ENCODE measurements at regions not wholly inside any gene's neighbourhood (a gene's known extent, or its start where the extent isn't known, plus 50 kb on each side); places are given as distances from the start of the nearest gene placed in this dataset.

DNA sequence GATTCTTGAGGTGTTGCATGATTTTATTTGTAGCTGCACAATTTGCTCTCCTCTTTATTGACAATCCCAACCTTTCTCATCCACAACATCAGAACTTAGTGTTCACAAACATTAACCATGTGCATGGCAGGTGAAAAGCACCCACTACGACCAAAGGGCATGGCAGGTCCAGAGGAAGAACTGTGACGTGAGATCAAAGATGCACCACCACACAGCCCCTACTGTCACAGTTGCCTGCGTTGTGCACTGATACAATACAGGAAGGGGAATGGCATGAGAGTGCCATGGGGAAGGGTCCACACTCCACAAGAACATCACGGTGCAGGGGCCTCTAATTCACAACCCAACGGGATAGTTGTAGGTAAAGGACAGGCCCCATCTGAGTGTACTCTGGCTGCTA is 217.1 kb upstream of the PFKP start:
- no peak for DNase-seq

DNA sequence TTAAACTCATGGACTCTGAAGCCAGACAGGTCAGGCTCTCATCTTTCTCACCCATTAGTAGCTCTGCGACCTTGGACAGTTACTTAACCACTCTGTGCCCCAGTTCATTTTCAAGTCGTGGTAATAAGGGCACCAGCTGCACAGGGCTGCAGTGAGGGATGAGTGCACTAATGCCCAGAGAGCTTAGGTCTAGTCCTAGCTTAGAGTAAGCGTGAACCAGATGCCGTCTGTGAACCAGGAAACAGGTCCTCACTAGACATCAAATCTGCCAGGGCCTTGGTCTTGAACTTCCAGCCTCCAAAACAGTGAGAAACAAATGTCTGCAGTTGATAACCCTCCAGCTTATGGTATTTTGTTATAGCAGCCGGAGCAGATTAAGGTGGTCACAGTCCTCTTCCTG is 222.4 kb upstream of the PFKP start:
- DNase-seq: no peak

DNA sequence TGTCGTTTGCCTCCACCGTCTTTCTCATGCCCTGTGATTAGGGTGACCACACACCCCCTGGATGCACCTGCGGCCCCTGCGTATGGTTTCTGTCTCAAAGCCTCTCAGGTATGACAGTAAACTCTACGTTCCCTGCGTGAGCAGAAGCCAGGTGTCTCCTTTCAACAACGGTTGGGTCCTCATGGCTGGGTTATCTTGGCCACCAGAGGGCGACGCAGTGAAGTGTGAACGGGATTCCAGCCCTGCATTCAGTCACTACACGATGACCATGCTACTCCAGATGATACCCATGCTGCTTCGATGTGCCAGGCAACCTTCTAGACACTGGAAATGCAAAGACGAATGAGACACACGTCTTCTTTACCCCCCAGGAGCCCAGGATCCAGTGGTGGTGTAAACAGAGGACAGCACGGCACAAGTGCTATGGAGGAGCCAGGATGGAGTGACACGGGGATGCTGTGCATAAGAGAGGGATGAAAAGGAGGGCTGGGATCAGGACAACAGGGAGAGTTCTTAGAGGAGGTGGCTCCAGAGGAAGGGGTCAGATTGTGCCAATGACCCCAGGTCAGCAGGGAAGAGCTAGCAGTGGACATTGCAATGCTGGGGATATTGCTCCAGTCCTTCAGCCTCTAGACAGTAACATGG is 228.1 kb upstream of the PFKP start:
- no peak for DNase-seq

GRCh38 chr10:2837674-2838073 is 229.7 kb upstream of the PFKP start:
- no peak for DNase-seq

DNA sequence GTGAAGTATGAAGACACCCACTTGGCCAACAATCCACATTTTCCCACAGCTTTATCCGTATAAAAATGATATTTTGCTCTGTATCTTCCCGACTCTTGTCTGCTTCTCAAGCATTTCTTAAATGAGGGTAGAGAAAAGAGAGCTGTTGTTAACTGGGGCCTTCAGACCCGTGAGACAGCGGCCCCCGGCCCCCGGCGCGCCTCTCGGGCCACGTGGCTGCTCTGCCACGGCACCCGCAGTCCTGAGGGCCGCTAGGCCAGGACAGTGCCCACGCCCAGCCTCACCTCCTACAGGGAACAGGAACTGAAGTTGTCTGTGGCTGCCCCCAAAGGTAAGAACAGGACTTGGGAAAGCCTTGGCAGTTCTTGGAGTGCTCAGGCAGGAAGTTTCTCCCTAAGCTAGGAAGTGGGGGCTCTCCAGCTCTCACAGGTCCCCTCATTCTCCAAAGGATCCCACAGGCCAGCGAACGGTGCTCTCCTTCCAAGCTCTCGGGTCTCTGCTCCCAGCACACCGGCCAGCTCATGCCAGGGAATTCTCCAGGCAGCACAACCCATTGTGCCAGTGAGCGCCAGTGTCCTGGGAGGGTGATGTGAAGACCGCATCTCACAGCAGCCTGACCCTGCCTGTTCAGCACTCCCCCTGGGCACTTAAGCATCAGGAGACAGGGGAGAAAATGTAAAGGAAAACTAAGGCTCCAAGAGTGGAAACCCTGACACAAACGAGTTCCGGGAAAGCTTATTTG is 230.3 kb upstream of the PFKP start:
- no peak for DNase-seq

DNA sequence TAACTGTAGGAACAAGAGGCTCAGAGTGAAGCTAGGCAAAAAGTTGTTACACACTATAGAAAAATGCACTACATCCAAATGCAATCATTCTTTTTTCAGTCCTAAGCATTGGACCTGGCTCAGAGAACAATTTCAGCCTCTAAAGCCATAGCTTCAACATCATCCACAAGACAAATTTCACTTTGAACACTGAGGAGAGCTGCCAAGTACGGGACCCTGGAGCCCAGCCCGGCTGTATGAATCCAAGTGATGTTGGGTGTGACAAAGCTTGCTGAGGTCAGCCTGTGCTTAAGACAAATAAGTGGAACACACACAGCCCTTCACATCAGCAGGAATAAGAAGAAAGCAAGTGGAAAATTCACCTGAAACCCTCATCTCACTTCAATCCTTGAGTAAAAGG is 233.1 kb upstream of the PFKP start:
- DNase-seq: no peak

- DNase-seq: no peak
Measured at GRCh38 chr10:2831509-2831908, 235.8 kb upstream of the PFKP start.

DNA sequence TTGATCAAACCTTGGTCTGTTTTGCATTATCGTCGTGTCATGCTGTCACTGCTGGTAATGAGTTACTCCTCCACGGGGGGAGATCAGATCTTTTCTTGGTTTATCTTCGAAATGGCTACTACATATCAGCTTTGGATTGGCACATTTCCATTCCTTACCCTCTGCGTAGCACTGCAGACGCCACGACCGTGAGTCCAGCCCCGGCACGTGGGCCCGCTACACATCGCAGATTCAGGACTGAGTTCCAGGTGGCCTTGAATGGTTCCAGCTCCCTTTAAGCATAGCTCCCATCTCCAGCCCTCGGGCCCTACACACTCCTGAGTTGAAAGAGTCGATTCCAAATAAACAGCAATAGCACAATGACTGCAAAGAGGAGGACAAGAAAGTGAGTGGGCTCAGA is 238.6 kb upstream of the PFKP start:
- DNase-seq: no peak

DNA sequence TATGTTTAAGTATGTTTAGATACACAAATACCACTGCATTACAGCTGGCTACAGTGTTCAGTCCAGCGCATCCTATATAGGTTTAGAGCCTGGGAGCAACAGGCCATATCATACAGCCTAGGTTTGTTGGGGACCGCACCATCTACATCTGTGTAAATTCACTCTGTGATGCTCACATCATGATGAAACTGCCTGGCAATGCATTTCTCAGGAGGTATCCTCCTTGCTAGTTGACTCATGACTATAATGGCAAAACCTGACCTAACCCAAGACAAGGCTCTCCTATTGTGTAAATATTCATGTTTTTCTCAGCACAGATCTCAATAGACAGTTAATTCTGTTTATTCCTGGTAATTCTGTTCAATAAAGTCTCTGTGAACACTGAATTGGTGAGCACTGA is 240.7 kb upstream of the PFKP start:
- no peak for DNase-seq

DNA sequence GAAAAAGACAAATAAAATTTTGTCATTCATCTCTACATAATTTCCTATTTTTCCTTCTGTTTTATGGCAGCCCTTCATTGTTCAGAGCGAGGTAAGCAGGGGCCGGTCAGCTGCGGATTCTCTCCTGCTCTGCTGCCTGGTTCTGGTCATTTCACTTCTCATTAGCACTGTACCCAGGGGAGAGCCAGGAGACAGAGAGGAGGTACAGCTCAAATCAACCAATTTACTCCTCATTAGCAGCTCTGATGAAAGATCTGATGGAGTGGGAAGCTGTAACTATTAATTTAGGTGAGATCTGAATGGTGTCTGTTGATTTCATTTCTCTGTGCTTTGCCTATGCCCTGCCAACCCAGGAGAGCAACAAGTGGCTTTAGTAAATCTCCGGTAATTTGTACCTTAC is 241.5 kb upstream of the PFKP start:
- DNase-seq: no peak

DNA sequence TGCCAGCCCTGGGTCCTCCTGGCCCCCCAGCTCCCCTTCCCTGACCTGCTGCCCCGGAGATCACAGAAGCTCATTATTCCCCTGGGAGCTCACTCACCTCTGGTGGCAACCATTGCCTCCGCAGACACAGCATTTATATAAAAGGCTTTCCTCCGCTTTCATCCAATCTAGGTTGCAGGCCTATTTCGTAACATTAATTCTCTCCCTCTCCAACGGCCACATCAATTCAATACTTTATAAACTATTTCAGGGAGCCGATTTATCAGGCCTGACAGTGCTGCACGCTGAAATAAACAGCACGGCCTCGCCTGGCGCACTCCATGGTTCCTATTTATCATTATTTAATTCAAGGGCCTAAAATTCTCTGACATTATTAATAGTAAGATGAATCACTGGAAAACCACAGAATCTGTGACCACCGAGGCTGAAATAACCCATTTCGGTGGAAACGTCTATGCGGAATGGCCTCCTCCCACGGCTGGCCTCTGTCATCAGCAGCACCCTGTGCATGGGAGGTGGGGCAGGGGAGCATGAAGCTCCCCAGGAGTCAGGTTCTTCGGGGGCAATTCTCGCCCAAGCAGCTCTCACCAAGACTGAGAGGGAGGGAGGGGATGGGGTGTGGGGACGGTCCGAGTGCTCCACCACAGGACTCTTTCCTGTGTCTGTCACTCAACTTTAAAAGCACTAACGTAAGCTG is 249.3 kb upstream of the PFKP start:
- DNase-seq: no peak

DNA sequence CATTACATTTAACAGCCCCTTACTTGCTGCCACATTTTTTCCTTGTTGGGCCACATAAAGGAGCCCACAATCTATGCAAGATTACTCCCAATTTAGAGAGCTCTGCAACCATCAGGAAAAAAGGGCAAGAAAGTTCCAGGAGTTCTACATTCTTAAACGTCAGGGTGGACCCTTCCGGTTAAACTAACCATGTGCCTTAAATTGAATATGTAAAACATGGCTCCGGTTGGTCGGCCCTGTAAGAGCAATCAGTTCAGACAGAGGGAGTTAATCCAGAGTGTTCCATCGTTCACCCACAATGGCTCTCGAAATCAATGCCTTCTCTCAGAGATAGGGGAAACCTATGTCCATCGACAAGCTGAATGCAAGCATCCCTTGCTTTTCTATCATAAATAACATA is 253.7 kb upstream of the PFKP start:
- no peak for DNase-seq

DNA sequence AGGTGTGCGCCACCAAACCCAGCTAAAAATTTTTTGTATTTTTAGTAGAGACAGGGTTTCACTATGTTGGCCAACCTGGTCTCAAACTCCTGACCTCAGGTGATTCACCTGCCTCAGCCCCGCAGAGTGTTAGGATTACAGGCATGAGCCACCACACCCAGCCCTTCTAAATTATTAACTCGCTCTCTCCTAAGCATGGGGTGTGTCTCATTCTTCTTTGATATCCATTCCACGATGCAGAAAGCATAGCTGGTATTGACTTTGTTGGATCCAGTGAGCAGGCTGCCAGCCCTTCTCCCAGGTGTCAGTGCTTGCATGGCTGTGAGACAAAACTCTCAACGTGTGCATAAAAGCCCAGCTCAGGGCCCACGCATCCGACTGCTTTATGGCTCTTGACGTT is 254.1 kb upstream of the PFKP start:
- DNase-seq: no peak

- no peak for DNase-seq
Measured at GRCh38 chr10:2812631-2813030, 254.7 kb upstream of the PFKP start.

DNA sequence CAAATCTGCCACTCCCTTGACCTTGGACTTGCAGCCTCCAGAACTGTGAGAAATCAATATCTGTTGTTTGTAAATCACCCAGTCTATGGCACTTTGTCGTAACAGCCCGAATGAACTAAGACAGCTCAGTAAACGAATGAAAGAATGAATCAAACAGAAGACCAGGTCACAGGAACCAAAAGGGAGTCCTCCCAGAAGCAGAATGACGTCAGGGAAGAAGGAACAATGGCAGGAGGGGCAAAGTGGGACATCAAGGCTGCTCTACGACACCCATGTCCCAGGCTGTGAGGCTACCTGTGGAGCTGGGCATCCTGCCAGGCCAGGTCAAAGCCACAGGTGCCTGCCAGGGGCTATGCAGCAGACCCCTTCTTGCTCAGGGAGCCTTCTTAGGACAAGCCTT is 267.2 kb upstream of the PFKP start:
- DNase-seq: no peak

DNA sequence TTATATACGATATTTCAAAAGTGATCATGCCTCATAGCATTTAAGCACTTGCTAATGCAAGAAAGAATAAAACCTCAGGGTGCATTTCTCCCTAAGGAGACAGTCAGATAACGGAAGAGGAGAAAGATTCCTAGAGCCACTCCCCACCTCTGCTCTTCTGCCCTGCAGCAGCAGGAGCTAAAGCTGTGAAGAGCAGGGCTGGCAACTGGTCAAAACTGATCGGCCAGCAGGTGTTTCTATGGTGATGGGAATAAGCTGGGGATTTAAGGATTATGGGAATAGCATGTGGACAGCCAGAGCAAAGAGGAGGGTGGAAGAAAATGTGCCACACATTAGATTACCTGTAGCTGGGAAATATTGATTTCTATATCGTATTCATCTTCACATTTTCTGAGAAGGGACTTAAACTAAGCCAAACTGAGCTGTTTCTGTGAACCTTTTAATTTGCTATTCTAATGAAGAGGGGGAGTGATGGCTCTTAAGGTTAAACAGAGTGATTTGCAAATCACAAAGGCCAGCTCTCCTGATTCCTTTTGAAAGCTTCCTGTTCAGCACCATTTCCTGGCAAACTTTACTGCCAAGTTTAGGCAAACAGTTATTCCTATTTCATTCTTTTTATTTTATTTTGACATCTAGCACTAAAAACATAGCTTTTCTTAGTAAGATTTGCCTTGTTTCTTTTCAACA is 268.9 kb upstream of the PFKP start:
- DNase-seq: no peak

DNA sequence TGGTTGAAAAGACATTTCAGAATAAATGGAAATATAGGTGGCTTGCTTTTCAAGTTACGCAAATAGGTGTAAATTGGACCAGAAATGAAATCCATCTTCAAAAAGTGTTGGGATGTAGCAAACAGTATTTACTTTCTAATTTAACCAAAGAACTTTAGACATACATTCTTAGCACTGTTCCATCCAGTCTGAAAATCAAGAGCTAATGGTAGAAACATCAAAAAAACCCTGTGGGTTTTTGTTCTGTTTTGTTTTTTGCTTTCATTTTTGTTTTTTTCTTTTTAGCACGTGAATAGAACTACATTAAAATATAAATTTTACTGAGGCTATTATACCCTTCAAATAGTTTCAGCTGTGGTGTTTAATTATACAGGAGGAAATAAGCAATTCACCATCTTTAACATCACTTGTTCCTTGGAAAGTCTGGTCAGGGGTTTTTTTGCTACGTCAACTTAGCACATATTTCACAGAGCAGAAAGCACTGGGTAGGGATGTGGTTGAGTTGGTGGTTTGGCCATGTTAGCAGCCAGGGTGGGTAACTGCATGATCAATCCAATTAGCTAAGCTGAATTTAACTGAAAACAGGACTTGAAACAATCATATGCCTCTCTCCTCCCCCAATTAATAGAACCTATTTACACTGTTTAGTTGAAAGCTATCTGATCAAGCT is 275.4 kb upstream of the PFKP start:
- no peak for DNase-seq

GRCh38 chr10:2790396-2791188 is 276.8 kb upstream of the PFKP start:
- no peak for DNase-seq

DNA sequence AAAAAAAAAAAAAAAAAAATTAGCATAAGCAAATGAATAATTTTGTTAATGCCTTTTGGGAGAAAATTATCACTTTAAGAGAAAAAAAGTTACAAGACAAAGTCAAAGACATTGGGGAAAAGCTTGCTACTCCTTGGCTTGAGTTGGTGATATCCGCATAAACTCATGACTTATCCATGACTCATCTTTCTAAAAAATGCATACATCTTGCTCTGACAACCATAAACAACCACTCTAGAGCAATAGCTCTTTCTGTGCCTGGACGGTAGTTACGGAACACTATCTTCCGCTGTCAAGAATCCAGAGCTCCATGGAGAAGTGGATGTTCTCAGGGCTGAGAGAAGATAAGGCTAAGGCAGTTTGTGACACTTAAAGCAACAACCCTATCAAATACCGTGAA is 281.1 kb upstream of the PFKP start:
- no peak for DNase-seq

GRCh38 chr10:2784766-2785165 is 282.6 kb upstream of the PFKP start:
- DNase-seq: no peak

GRCh38 chr10:2782950-2783349 is 284.4 kb upstream of the PFKP start:
- DNase-seq: no peak

DNA sequence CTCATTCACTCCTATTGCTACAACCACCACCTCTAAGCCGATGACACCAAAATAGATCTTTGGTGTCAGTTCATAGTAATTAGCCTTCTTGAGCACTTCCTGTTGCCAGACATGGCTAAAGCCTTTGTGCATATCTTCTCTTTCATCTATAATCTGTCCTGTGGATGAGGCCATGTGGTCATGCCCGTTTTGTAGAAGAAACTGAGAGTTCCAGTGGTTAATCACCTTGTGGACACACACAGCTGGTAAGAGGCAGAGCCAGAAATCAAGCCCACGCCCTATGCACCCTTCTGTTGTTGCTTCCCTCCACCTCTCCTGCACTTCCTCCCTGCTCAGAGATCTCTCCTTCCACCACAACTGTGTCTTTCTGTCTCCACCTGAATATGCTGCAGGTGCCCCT is 285.1 kb upstream of the PFKP start:
- DNase-seq: no peak

Measured in DMS 273 treated with DMSO at 0.1 percent for 48 hours (cell line).